GM23338 (cell line): ENCODE measurements at regions not wholly inside any gene's neighbourhood (a gene's known extent, or its start where the extent isn't known, plus 50 kb on each side); places are given as distances from the start of the nearest gene placed in this dataset.

Source experiments
- ATAC-seq: fragments of 200-7000 bp; cut with Tn5 transposase; 3 replicates; pipeline ENCODE4 v1.9.1; 2020
- DNase-seq: peaks from one replicate; pipeline ENCODE4 v3.0.0-alpha.2; 2015; ENCODE audit warnings: low spot score
- H2AFZ ChIP-seq: fragments of 200-600 bp; sonication (generic); 2 replicates; pipeline ENCODE4 v1.8.0; 2016; ENCODE audit warnings: antibody characterized with exemption, mild to moderate bottlenecking, moderate library complexity
- H3F3A ChIP-seq: fragments of 200-600 bp; sonication (generic); replicated peaks from 2 replicates; pipeline ENCODE4 v1.8.0; 2017; ENCODE audit warnings: antibody characterized with exemption, mixed run types, low read depth
- H3K27ac ChIP-seq: fragments of 200-600 bp; sonication (generic); 2 replicates; pipeline ENCODE4 v1.6.1; 2016; ENCODE audit warnings: low read depth
- H3K27me3 ChIP-seq: fragments of 200-600 bp; sonication (generic); 2 replicates; pipeline ENCODE4 v1.8.0; 2016; ENCODE audit warnings: mild to moderate bottlenecking, mixed run types, moderate library complexity; ENCODE audit not compliant: insufficient read depth
- H3K36me3 ChIP-seq: fragments of 200-600 bp; sonication (generic); 2 replicates; pipeline ENCODE4 v1.8.0; 2016; ENCODE audit warnings: mild to moderate bottlenecking; ENCODE audit not compliant: insufficient read depth
- H3K4me1 ChIP-seq: fragments of 200-600 bp; sonication (generic); 2 replicates; pipeline ENCODE4 v1.8.0; 2016; ENCODE audit warnings: mild to moderate bottlenecking, moderate library complexity; ENCODE audit not compliant: insufficient read depth
- H3K4me2 ChIP-seq: fragments of 200-600 bp; sonication (generic); 2 replicates; pipeline ENCODE4 v1.7.1; 2017; ENCODE audit warnings: mixed run types
- H3K4me3 ChIP-seq: fragments of 200-600 bp; sonication (generic); 2 replicates; pipeline ENCODE4 v1.6.1; 2016; ENCODE audit warnings: mixed run types
- H3K79me2 ChIP-seq: fragments of 200-600 bp; sonication (generic); replicated peaks from 2 replicates; pipeline ENCODE4 v1.8.0; 2017; ENCODE audit warnings: mild to moderate bottlenecking; ENCODE audit not compliant: insufficient read depth
- H3K9me2 ChIP-seq: fragments of 200-600 bp; sonication (generic); 2 replicates; pipeline ENCODE4 v1.8.0; 2017; ENCODE audit not compliant: insufficient read depth
- H4K20me1 ChIP-seq: fragments of 200-600 bp; sonication (generic); replicated peaks from 2 replicates; pipeline ENCODE4 v1.8.0; 2017; ENCODE audit warnings: mild to moderate bottlenecking; ENCODE audit not compliant: insufficient read depth
- H3K27ac Mint-ChIP-seq: 2 replicates; pipeline ENCODE4 v1.8.0; 2020; ENCODE audit warnings: inconsistent platforms, mild to moderate bottlenecking, moderate library complexity, mixed read lengths
- H3K27me3 Mint-ChIP-seq: 3 replicates; pipeline ENCODE4 v1.8.0; 2022; ENCODE audit warnings: low read depth, mild to moderate bottlenecking, moderate library complexity, mixed read lengths, inconsistent platforms; ENCODE audit not compliant: insufficient read depth, poor library complexity
- H3K36me3 Mint-ChIP-seq: 3 replicates; pipeline ENCODE4 v1.8.0; 2021; ENCODE audit warnings: low read depth, mild to moderate bottlenecking, inconsistent platforms, moderate library complexity, mixed read lengths
- H3K4me1 Mint-ChIP-seq: 3 replicates; pipeline ENCODE4 v1.8.0; 2020; ENCODE audit warnings: mild to moderate bottlenecking, inconsistent platforms, mixed read lengths
- H3K4me3 Mint-ChIP-seq: 3 replicates; pipeline ENCODE4 v1.8.0; 2021; ENCODE audit warnings: moderate library complexity, mild to moderate bottlenecking, inconsistent platforms, mixed read lengths
- H3K9me3 Mint-ChIP-seq: 3 replicates; pipeline ENCODE4 v1.8.0; 2020; ENCODE audit warnings: moderate library complexity, mild to moderate bottlenecking, inconsistent platforms, mixed read lengths
- CREB1 ChIP-seq: fragments of 250-450 bp; sonication (Bioruptor Pico); IDR thresholded peaks from 2 replicates; pipeline ENCODE4 v1.5.0; 2020; ENCODE audit warnings: low read depth, mild to moderate bottlenecking, moderate library complexity
- CTCF ChIP-seq, 2 experiments: fragments of 200-600 bp in 1 of 2; sonication (generic) in 1 of 2; conservative IDR thresholded peaks; 2 replicates each; pipeline versions ENCODE4 v1.5.1 to v1.6.1; 2016 to 2017; ENCODE audit warnings: antibody characterized with exemption in 2 of 2, low read depth in 2 of 2, mild to moderate bottlenecking in 2 of 2, moderate library complexity in 1 of 2
- ETS1 ChIP-seq: IDR thresholded peaks from 2 replicates; pipeline ENCODE4 v1.6.1; 2016; ENCODE audit warnings: antibody characterized with exemption
- EZH2 ChIP-seq: fragments of 200-600 bp; sonication (generic); IDR thresholded peaks from one replicate; pipeline ENCODE4 v1.8.0; 2017; ENCODE audit warnings: antibody characterized with exemption, mild to moderate bottlenecking, low read depth; ENCODE audit not compliant: unreplicated experiment
- EZH2phosphoT487 ChIP-seq: fragments of 200-600 bp; sonication (generic); IDR thresholded peaks from one replicate; pipeline ENCODE4 v1.8.1; 2018; ENCODE audit warnings: antibody characterized with exemption; ENCODE audit not compliant: unreplicated experiment
- NANOG ChIP-seq: IDR thresholded peaks from 2 replicates; pipeline ENCODE4 v1.6.1; 2016; ENCODE audit warnings: antibody characterized with exemption, borderline replicate concordance
- POLR2AphosphoS5 ChIP-seq: IDR thresholded peaks from 2 replicates; pipeline ENCODE4 v1.6.1; 2016; ENCODE audit warnings: antibody characterized with exemption, low read depth
- ZNF331 ChIP-seq: fragments of 250-450 bp; sonication (Bioruptor Pico); IDR thresholded peaks from 2 replicates; pipeline ENCODE4 v1.5.0; 2020; ENCODE audit warnings: low read depth, mild to moderate bottlenecking, moderate library complexity
- TF ChIP-seq, protein P1 (sequence below): IDR thresholded peaks from one replicate; pipeline ENCODE4 v1.6.1; 2018; ENCODE audit warnings: antibody characterized with exemption; ENCODE audit not compliant: unreplicated experiment

GRCh38 chr19:28669804-28670203, 543.1 kb downstream of the UQCRFS1 start (continued):
- TF ChIP-seq ETS1: no peak
- no peak for TF ChIP-seq EZH2phosphoT487
- TF ChIP-seq POLR2AphosphoS5: no peak

DNA sequence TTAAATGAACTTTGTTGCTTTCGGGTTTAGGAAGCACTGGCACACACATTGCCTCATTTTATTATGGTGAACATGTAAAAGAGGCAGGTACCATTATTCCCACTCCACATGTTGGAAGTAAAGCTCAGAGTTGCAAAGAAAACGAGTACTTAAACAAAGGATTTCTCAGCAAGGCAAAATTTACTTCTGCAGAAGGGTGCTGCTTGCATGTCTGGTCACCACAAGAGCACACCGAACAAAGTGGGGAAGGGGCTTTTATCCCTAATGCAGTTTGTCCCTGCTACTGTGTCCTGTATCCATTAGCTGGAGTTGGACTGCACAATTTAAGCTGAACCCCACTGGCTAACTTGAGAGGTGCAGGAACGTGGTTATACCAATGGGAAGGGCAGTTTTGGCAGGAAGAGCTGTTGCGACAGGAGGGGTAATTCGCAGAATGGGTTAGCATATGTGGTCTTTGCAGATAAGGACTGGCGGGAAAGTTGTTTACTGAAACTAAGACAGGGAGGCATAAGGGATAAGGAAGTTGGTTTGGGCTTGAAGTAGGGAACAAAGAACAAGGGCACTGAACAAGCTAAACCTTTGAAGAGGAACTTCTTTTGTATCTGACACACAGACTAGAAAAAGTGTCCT, 545.5 kb downstream of the UQCRFS1 start:
- Histone ChIP-seq H3K36me3 (no peaks in the 10 kb centered on the region), H3K4me2 (no peak overlapping the region), H4K20me1 (no peaks in the 10 kb centered on the region), H3K27ac (no peak overlapping the region), H3K9me2 (no peaks in the 10 kb centered on the region), H2AFZ (no peak overlapping the region), H3K79me2 (no peaks in the 10 kb centered on the region), H3F3A (no peaks in the 10 kb centered on the region), H3K4me3 (no peak overlapping the region), H3K27me3 (no peaks in the 10 kb centered on the region), H3K4me1 (no peaks in the 10 kb centered on the region)
- Mint-ChIP-seq H3K4me3 (no peak overlapping the region), H3K9me3 (peaks cover 35% of the 10 kb centered on the region), H3K36me3 (peaks cover 33% of the 10 kb centered on the region), H3K27me3 (no peaks in the 10 kb centered on the region), H3K4me1 (no peaks in the 10 kb centered on the region; the same call in 2 of the 3 replicates), H3K27ac (no peak overlapping the region)
- DNase-seq (peak; percentile 6), ATAC-seq (no peak)
- no peak for TF ChIP-seq EZH2
- TF ChIP-seq, protein P1, sequence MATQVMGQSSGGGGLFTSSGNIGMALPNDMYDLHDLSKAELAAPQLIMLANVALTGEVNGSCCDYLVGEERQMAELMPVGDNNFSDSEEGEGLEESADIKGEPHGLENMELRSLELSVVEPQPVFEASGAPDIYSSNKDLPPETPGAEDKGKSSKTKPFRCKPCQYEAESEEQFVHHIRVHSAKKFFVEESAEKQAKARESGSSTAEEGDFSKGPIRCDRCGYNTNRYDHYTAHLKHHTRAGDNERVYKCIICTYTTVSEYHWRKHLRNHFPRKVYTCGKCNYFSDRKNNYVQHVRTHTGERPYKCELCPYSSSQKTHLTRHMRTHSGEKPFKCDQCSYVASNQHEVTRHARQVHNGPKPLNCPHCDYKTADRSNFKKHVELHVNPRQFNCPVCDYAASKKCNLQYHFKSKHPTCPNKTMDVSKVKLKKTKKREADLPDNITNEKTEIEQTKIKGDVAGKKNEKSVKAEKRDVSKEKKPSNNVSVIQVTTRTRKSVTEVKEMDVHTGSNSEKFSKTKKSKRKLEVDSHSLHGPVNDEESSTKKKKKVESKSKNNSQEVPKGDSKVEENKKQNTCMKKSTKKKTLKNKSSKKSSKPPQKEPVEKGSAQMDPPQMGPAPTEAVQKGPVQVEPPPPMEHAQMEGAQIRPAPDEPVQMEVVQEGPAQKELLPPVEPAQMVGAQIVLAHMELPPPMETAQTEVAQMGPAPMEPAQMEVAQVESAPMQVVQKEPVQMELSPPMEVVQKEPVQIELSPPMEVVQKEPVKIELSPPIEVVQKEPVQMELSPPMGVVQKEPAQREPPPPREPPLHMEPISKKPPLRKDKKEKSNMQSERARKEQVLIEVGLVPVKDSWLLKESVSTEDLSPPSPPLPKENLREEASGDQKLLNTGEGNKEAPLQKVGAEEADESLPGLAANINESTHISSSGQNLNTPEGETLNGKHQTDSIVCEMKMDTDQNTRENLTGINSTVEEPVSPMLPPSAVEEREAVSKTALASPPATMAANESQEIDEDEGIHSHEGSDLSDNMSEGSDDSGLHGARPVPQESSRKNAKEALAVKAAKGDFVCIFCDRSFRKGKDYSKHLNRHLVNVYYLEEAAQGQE: no peak
- TF ChIP-seq EZH2phosphoT487: no peak
- TF ChIP-seq ZNF331 (CRISPR knock-in tag): no peak
- no peak for TF ChIP-seq NANOG
- no peak for TF ChIP-seq CTCF (conservative IDR thresholded peaks at IDR 0.05; ENCODE audit: low read depth in 2 of 2)
- TF ChIP-seq CREB1 (CRISPR knock-in tag): no peak
